ENCODE measurements at regions not wholly inside any gene's neighbourhood (a gene's known extent, or its start where the extent isn't known, plus 50 kb on each side); places are given as distances from the start of the nearest gene placed in this dataset.

GRCh38 chr4:130187587-130187986 lies 1091.6 kb downstream of the C4orf33 start:
- TF ChIP-seq CTCF (IDR thresholded peaks at IDR 0.05) (no peak), POLR2AphosphoS5 (IDR thresholded peaks at IDR 0.05) (no peak), POLR2A (IDR thresholded peaks at IDR 0.05) (no peak)
